IMR-90 (cell line): ENCODE measurements at regions not wholly inside any gene's neighbourhood (a gene's known extent, or its start where the extent isn't known, plus 50 kb on each side); places are given as distances from the start of the nearest gene placed in this dataset.

ENCODE experiments used
- ATAC-seq: fragments of 200-7000 bp; cut with Tn5 transposase; 2 replicates; pipeline ENCODE4 v1.9.1; 2020; ENCODE audit warnings: low read depth, mild to moderate bottlenecking, moderate library complexity
- BruUV-seq: library from RNA; stranded (reverse); fragments of 400-500 nt; replicated peaks from 2 replicates; lab custom pipeline; 2021; lab: Mats Ljungman, UMichigan
- CTCF ChIA-PET: fragments of 300-600 bp; formaldehyde crosslinking; extraction: SDS; loops from one replicate; lab custom pipeline; 2021; ENCODE audit warnings: antibody characterized with exemption; lab: Yijun Ruan, JAX
- POLR2A ChIA-PET: fragments of 300-600 bp; sonication (Branson Sonifier 250); formaldehyde crosslinking; loops from one replicate; lab custom pipeline; 2022; ENCODE audit warnings: antibody characterized with exemption; ENCODE audit not compliant: unreplicated experiment; lab: Charles Lee
- DNase-seq: peaks from one replicate; pipeline ENCODE4 v3.0.0; 2013
- H2AFZ ChIP-seq: replicated peaks from 2 replicates; pipeline ENCODE3; 2013; ENCODE audit warnings: low read length, mild to moderate bottlenecking; ENCODE audit not compliant: poor library complexity
- H2AK5ac ChIP-seq: 2 replicates; pipeline ENCODE4 v1.6.1; 2013; ENCODE audit warnings: low read depth, low read length, inconsistent platforms
- H2AK9ac ChIP-seq: replicated peaks from 2 replicates; pipeline ENCODE3; 2013; ENCODE audit warnings: mild to moderate bottlenecking, low read depth, low read length, moderate library complexity; ENCODE audit not compliant: poor library complexity
- H2BK120ac ChIP-seq: 2 replicates; pipeline ENCODE4 v1.6.1; 2013; ENCODE audit warnings: low read depth, low read length, inconsistent platforms
- H2BK15ac ChIP-seq: 3 replicates; pipeline ENCODE4 v1.6.1; 2013; ENCODE audit warnings: low read depth, low read length, inconsistent platforms
- H2BK20ac ChIP-seq: 2 replicates; pipeline ENCODE4 v1.6.1; 2013; ENCODE audit warnings: low read depth, mild to moderate bottlenecking, inconsistent platforms, low read length, moderate library complexity
- H2BK5ac ChIP-seq: 2 replicates; pipeline ENCODE4 v1.6.1; 2013; ENCODE audit warnings: mild to moderate bottlenecking, low read depth, low read length, inconsistent platforms; ENCODE audit not compliant: poor library complexity, severe bottlenecking
- H3K14ac ChIP-seq: replicated peaks from 2 replicates; pipeline ENCODE4 v1.6.1; 2013; ENCODE audit warnings: low read depth, low read length, inconsistent platforms
- H3K18ac ChIP-seq: 2 replicates; pipeline ENCODE4 v1.6.1; 2013; ENCODE audit warnings: low read depth, low read length, control low read depth
- H3K23ac ChIP-seq: 2 replicates; pipeline ENCODE4 v1.6.1; 2013; ENCODE audit warnings: low read depth, low read length, inconsistent platforms
- H3K27ac ChIP-seq: 2 replicates; pipeline ENCODE4 v1.5.1; 2013; ENCODE audit warnings: mild to moderate bottlenecking, control low read depth, low read length; ENCODE audit not compliant: insufficient read depth
- H3K27me3 ChIP-seq: 2 replicates; pipeline ENCODE4 v1.6.1; 2013; ENCODE audit warnings: low read length; ENCODE audit not compliant: control insufficient read depth, insufficient read depth
- H3K36me3 ChIP-seq: 2 replicates; pipeline ENCODE4 v1.6.1; 2013; ENCODE audit warnings: low read length, mixed read lengths; ENCODE audit not compliant: control insufficient read depth, insufficient read depth
- H3K4ac ChIP-seq: 2 replicates; pipeline ENCODE4 v1.6.1; 2013; ENCODE audit warnings: low read depth, low read length, inconsistent platforms
- H3K4me1 ChIP-seq: 2 replicates; pipeline ENCODE4 v1.6.1; 2013; ENCODE audit warnings: low read length, mixed read lengths; ENCODE audit not compliant: control insufficient read depth, insufficient read depth
- H3K4me2 ChIP-seq: 2 replicates; pipeline ENCODE4 v1.6.1; 2013; ENCODE audit warnings: low read depth, mild to moderate bottlenecking, control low read depth, low read length, moderate library complexity
- H3K4me3 ChIP-seq: 2 replicates; pipeline ENCODE4 v1.5.1; 2013; ENCODE audit warnings: low read depth, mild to moderate bottlenecking, control low read depth, low read length, moderate library complexity; ENCODE audit not compliant: insufficient read depth
- H3K56ac ChIP-seq: 2 replicates; pipeline ENCODE4 v1.6.1; 2013; ENCODE audit warnings: low read length, inconsistent platforms; ENCODE audit not compliant: insufficient read depth; ENCODE audit errors: extremely low read depth
- H3K79me1 ChIP-seq, 2 experiments: 2 replicates each; pipeline ENCODE4 v1.6.1; 2013; ENCODE audit warnings: low read length in 2 of 2, inconsistent platforms in 1 of 2, low read depth in 1 of 2
- H3K9ac ChIP-seq: 2 replicates; pipeline ENCODE4 v1.6.1; 2013; ENCODE audit warnings: low read depth, low read length, control low read depth
- H3K9me1 ChIP-seq: 2 replicates; pipeline ENCODE4 v1.6.1; 2013; ENCODE audit warnings: low read length, inconsistent platforms; ENCODE audit not compliant: insufficient read depth
- H3K9me3 ChIP-seq: 2 replicates; pipeline ENCODE4 v1.6.1; 2013; ENCODE audit warnings: low read length; ENCODE audit not compliant: control insufficient read depth, insufficient read depth
- H4K20me1 ChIP-seq: 2 replicates; pipeline ENCODE4 v1.6.1; 2013; ENCODE audit warnings: low read length, inconsistent platforms; ENCODE audit not compliant: insufficient read depth
- H4K5ac ChIP-seq: 2 replicates; pipeline ENCODE4 v1.6.1; 2013; ENCODE audit warnings: mild to moderate bottlenecking, low read depth, low read length, control low read depth
- H4K8ac ChIP-seq, 2 experiments: 2 replicates each; pipeline ENCODE4 v1.6.1; 2013; ENCODE audit warnings: low read depth in 2 of 2, low read length in 2 of 2, control low read depth in 1 of 2, inconsistent platforms in 1 of 2
- H4K91ac ChIP-seq: 2 replicates; pipeline ENCODE4 v1.6.1; 2013; ENCODE audit warnings: low read depth, low read length, inconsistent platforms; ENCODE audit not compliant: insufficient read depth
- BHLHE40 ChIP-seq: fragments of 150-350 bp; IDR thresholded peaks from 2 replicates; pipeline ENCODE4 v1.6.1; 2016; ENCODE audit warnings: mild to moderate bottlenecking, low read depth, low read length
- CEBPB ChIP-seq: IDR thresholded peaks from 2 replicates; pipeline ENCODE4 v1.6.1; 2012; ENCODE audit warnings: low read depth, low read length, improper control_type of control experiment
- CHD1 ChIP-seq: IDR thresholded peaks from 2 replicates; pipeline ENCODE4 v1.6.1; 2012; ENCODE audit warnings: low read depth, low read length, improper control_type of control experiment
- FOS ChIP-seq: fragments of 150-350 bp; IDR thresholded peaks from 2 replicates; pipeline ENCODE4 v1.6.1; 2016; ENCODE audit warnings: low read depth, low read length
- MAFK ChIP-seq: IDR thresholded peaks from 2 replicates; pipeline ENCODE4 v1.6.1; 2012; ENCODE audit warnings: low read depth, low read length, improper control_type of control experiment
- MAZ ChIP-seq: IDR thresholded peaks from 2 replicates; pipeline ENCODE4 v1.6.1; 2012; ENCODE audit warnings: low read depth, mild to moderate bottlenecking, low read length, improper control_type of control experiment, moderate library complexity, borderline replicate concordance
- MXI1 ChIP-seq: IDR thresholded peaks from 2 replicates; pipeline ENCODE4 v1.6.1; 2012; ENCODE audit warnings: low read depth, mild to moderate bottlenecking, low read length, moderate library complexity, borderline replicate concordance
- NFE2L2 ChIP-seq: fragments of 150-350 bp; IDR thresholded peaks from 2 replicates; pipeline ENCODE4 v1.6.1; 2016; ENCODE audit warnings: low read depth, mild to moderate bottlenecking, low read length
- POLR2A ChIP-seq: IDR thresholded peaks from 2 replicates; pipeline ENCODE4 v1.6.1; 2012; ENCODE audit warnings: mild to moderate bottlenecking, low read depth, low read length
- RAD21 ChIP-seq: IDR thresholded peaks from 2 replicates; pipeline ENCODE4 v1.6.1; 2012; ENCODE audit warnings: low read length, improper control_type of control experiment
- RCOR1 ChIP-seq: IDR thresholded peaks from 2 replicates; pipeline ENCODE4 v1.6.1; 2012; ENCODE audit warnings: mild to moderate bottlenecking, low read length, improper control_type of control experiment; ENCODE audit not compliant: insufficient replicate concordance
- RFX5 ChIP-seq: IDR thresholded peaks from 2 replicates; pipeline ENCODE4 v1.8.0; 2012; ENCODE audit warnings: low read depth, mild to moderate bottlenecking, low read length, moderate library complexity
- SMC3 ChIP-seq: fragments of 150-350 bp; IDR thresholded peaks from 2 replicates; pipeline ENCODE4 v1.6.1; 2016; ENCODE audit warnings: low read depth, mild to moderate bottlenecking, antibody characterized with exemption, low read length, moderate library complexity
- WGBS, 2 experiments: methylation state at CpG; one replicate each; pipeline versions ENCODE4 v1.1.5 to v1.1.7; 2013; ENCODE audit warnings: missing lambda C conversion rate in 2 of 2; ENCODE audit not compliant: insufficient read length in 1 of 2; ENCODE audit errors: extremely low coverage in 2 of 2; 5-methylcytosine and 5-hydroxymethylcytosine counted together
- dilution Hi-C: fragments of 300-500 bp; cut with HindIII; formaldehyde crosslinking; loops from one replicate; pipeline ENCODE4 v1.14.3; 2018; ENCODE audit warnings: low sequenced_read_pairs; ENCODE audit not compliant: unreplicated experiment
- in situ Hi-C: fragments of 300-500 bp; cut with MboI; formaldehyde crosslinking; loops from 3 replicates; pipeline ENCODE4 v1.14.3; 2019; ENCODE audit warnings: low sequenced_read_pairs, inconsistent platforms, mixed read lengths
- intact Hi-C: fragments of 100-400 bp; cut with micrococcal nuclease; formaldehyde crosslinking; loops from 2 replicates; pipeline ENCODE4 v1.10.0; 2022
- TF ChIP-seq, protein P1 (sequence below): fragments of 150-350 bp; IDR thresholded peaks from 2 replicates; pipeline ENCODE4 v1.6.1; 2016; ENCODE audit warnings: low read depth, mild to moderate bottlenecking, low read length, moderate library complexity, borderline replicate concordance
- TF ChIP-seq, protein P2 (sequence below): fragments of 150-350 bp; IDR thresholded peaks from 2 replicates; pipeline ENCODE4 v1.6.1; 2017; ENCODE audit warnings: mild to moderate bottlenecking, antibody characterized with exemption, low read length, low read depth
- TF ChIP-seq, protein P3 (sequence below): conservative IDR thresholded peaks from 2 replicates; pipeline ENCODE4 v1.5.1; 2012; ENCODE audit warnings: mild to moderate bottlenecking, low read depth, low read length, improper control_type of control experiment

DNA sequence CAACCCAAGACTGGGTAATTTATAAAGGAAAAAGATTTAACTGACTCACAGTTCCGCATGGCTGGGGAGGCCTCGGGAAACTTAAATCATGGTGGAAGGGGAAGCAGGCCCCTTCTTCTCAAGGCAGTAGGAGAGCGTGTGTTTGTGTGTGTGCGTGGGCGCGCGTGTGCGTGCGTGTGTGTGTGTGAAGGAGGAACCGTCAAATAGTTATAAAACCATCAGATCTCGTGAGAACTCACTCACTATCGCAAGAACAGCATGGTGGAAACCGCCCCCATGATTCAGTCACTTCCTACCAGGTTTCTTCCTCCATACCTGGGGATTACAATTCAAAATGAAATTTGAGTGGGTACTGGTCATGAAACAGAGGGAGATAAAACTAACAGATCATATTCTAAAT is 220.1 kb upstream of the EYS start:
- no peaks in the 10 kb centered on the region for H3K9me1 ChIP-seq
- H3K4me2 ChIP-seq, result no peak overlapping the region
- H3K56ac ChIP-seq, result no peak overlapping the region
- intact Hi-C loops, result no loop called here
- no peak overlapping the region for H3K9ac ChIP-seq
- H4K91ac ChIP-seq, result no peak overlapping the region
- no peak overlapping the region for H3K18ac ChIP-seq
- no CpG with 5 or more reads among the region's 13 CpGs for WGBS, 2 experiments
- no peaks in the 10 kb centered on the region for H3K36me3 ChIP-seq
- POLR2A ChIA-PET, result no interaction called here
- no peaks in the 10 kb centered on the region for H3K4me1 ChIP-seq
- H4K20me1 ChIP-seq, result no peaks in the 10 kb centered on the region
- no peak overlapping the region for H4K8ac ChIP-seq
- no peak overlapping the region for H2AK5ac ChIP-seq
- dilution Hi-C loops, result no loop called here
- H2BK20ac ChIP-seq, result no peak overlapping the region
- no peak overlapping the region for H3K27ac ChIP-seq
- H3K14ac ChIP-seq, result no peak overlapping the region
- H3K23ac ChIP-seq, result no peak overlapping the region
- peaks cover 8% of the 10 kb centered on the region; the same call in 1 of the 2 replicates for H3K9me3 ChIP-seq
- DNase-seq, result no peak
- no peak overlapping the region for H3K4me3 ChIP-seq
- CTCF ChIA-PET, result no interaction called here
- H3K4ac ChIP-seq, result no peak overlapping the region
- in situ Hi-C loops, result no loop called here
- no peaks in the 10 kb centered on the region for H3K27me3 ChIP-seq
- no peak overlapping the region for H2BK120ac ChIP-seq
- H2BK5ac ChIP-seq, result no peak overlapping the region
- H2BK15ac ChIP-seq, result no peak overlapping the region
- H3K79me1 ChIP-seq, result no peaks in the 10 kb centered on the region
- BruUV-seq, result no TSS peak
- TF ChIP-seq, protein P1, sequence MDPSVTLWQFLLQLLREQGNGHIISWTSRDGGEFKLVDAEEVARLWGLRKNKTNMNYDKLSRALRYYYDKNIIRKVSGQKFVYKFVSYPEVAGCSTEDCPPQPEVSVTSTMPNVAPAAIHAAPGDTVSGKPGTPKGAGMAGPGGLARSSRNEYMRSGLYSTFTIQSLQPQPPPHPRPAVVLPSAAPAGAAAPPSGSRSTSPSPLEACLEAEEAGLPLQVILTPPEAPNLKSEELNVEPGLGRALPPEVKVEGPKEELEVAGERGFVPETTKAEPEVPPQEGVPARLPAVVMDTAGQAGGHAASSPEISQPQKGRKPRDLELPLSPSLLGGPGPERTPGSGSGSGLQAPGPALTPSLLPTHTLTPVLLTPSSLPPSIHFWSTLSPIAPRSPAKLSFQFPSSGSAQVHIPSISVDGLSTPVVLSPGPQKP, result no peak
- no peak for TF ChIP-seq NFE2L2
- TF ChIP-seq MXI1, result no peak
- no peak for TF ChIP-seq SMC3
- TF ChIP-seq RAD21, result no peak
- TF ChIP-seq, protein P2, sequence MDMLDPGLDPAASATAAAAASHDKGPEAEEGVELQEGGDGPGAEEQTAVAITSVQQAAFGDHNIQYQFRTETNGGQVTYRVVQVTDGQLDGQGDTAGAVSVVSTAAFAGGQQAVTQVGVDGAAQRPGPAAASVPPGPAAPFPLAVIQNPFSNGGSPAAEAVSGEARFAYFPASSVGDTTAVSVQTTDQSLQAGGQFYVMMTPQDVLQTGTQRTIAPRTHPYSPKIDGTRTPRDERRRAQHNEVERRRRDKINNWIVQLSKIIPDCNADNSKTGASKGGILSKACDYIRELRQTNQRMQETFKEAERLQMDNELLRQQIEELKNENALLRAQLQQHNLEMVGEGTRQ, result no peak
- TF ChIP-seq FOS, result no peak
- no peak for TF ChIP-seq RCOR1
- TF ChIP-seq MAZ, result no peak
- TF ChIP-seq RFX5, result no peak
- no peak for TF ChIP-seq BHLHE40
- TF ChIP-seq POLR2A, result no peak
- no peak for TF ChIP-seq CEBPB
- TF ChIP-seq CHD1, result no peak
- TF ChIP-seq MAFK, result no peak
- TF ChIP-seq, protein P3, sequence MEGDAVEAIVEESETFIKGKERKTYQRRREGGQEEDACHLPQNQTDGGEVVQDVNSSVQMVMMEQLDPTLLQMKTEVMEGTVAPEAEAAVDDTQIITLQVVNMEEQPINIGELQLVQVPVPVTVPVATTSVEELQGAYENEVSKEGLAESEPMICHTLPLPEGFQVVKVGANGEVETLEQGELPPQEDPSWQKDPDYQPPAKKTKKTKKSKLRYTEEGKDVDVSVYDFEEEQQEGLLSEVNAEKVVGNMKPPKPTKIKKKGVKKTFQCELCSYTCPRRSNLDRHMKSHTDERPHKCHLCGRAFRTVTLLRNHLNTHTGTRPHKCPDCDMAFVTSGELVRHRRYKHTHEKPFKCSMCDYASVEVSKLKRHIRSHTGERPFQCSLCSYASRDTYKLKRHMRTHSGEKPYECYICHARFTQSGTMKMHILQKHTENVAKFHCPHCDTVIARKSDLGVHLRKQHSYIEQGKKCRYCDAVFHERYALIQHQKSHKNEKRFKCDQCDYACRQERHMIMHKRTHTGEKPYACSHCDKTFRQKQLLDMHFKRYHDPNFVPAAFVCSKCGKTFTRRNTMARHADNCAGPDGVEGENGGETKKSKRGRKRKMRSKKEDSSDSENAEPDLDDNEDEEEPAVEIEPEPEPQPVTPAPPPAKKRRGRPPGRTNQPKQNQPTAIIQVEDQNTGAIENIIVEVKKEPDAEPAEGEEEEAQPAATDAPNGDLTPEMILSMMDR, result no peak
- H2AFZ ChIP-seq, result no peak overlapping the region
- ATAC-seq, result no peak
- no peak overlapping the region for H2AK9ac ChIP-seq
- no peak overlapping the region for H4K5ac ChIP-seq
